ENCODE measurements at regions not wholly inside any gene's neighbourhood (a gene's known extent, or its start where the extent isn't known, plus 50 kb on each side); places are given as distances from the start of the nearest gene placed in this dataset.
A peak's percentile ranks its signal among the peaks of the same experiment; 100 is the strongest.
"Not testable (repeated sequence)": the region's sequence is repeated elsewhere in the genome, so short reads cannot be mapped to it uniquely, and the experiment has no call there.

GRCh38 chr5:99544356-99544755 is 615.5 kb upstream of the CHD1 start:
- DNase-seq (ENCODE audit: insufficient read length, low spot score), result no peak
- TF ChIP-seq, protein P1, sequence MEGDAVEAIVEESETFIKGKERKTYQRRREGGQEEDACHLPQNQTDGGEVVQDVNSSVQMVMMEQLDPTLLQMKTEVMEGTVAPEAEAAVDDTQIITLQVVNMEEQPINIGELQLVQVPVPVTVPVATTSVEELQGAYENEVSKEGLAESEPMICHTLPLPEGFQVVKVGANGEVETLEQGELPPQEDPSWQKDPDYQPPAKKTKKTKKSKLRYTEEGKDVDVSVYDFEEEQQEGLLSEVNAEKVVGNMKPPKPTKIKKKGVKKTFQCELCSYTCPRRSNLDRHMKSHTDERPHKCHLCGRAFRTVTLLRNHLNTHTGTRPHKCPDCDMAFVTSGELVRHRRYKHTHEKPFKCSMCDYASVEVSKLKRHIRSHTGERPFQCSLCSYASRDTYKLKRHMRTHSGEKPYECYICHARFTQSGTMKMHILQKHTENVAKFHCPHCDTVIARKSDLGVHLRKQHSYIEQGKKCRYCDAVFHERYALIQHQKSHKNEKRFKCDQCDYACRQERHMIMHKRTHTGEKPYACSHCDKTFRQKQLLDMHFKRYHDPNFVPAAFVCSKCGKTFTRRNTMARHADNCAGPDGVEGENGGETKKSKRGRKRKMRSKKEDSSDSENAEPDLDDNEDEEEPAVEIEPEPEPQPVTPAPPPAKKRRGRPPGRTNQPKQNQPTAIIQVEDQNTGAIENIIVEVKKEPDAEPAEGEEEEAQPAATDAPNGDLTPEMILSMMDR (IDR thresholded peaks at IDR 0.05; ENCODE audit: insufficient read depth, missing control alignments), result no peak
- FAIRE-seq, result no peak

DNA sequence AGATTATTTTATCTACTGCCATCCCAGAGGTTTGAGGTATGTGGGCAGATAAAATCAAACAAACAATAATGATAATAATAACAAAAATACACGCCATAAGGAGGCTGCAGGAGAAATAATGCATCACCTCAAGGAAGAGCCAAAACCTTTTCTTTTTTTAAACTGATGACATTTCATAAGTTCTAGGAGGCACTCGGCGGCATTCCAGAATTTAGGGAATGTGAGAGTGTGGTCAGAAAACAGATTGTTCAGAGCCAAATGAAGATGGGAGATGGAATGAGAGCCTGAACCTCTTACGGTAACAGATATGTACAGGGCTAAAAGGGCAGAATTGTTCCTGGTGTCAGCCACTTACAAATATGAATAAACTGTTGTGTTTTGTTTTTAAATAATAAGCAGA is 615.0 kb upstream of the CHD1 start:
- TF ChIP-seq, protein P1 (IDR thresholded peaks at IDR 0.05; ENCODE audit: insufficient read depth, missing control alignments), result no peak
- no peak for DNase-seq (ENCODE audit: insufficient read length, low spot score)
- FAIRE-seq, result no peak

DNA sequence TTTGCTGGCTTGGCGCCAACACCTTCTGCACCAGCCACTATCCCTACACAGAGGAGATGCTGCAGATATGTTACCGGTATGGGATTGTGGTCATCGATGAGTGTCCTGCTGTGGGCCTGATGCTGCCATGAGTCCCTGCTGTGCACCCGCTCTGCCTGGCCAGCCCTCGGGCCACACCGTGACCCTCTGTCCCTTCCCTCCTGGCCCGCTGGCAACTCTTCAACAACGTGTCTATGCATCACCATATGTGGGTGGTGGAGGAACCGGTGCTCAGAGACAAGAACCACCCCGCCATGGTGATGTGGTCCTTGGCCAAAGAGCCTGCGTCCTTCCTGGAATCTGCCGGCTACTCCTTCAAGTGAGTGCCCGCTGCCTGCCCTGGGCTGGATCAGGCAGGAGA is 605.4 kb upstream of the CHD1 start:
- not testable (repeated sequence) for DNase-seq (ENCODE audit: insufficient read length, low spot score); FAIRE-seq

GRCh38 chr5:99521666-99522065 is 592.9 kb upstream of the CHD1 start:
- FAIRE-seq; DNase-seq (ENCODE audit: insufficient read length, low spot score): not testable (repeated sequence)

DNA sequence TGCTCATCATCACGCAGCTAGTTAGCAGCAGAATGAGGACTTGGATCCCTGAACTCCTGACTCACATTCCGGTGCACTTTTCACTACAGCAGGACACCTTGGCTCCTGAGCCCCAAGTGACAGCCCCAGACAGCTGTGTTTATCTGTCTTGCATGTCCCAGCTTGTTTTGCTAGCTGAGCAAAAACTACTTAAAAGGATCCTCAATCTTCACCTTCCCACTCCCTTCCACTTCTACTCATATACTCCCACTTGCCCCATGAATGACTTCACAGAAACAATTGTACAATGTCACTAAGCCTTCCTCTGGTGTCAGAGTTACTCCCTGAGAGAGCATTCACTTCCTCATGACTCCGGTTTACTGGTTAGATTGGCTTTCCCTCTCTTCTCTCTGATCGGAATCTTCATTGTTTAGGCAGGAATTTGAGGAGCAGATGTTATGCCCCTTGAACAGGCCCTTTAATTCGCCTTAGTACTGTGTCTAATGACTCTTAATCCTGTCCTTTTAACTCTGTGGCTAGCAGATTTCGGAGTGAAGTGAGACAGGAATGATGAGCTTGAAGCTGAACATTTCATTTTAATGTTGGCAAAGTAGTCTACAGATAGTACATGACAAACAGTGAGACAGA is 587.2 kb upstream of the CHD1 start:
- peak; percentile 97 for FAIRE-seq
- not testable (repeated sequence) for DNase-seq (ENCODE audit: insufficient read length, low spot score)

GRCh38 chr5:99510237-99510866 is 581.5 kb upstream of the CHD1 start:
- not testable (repeated sequence) for DNase-seq (ENCODE audit: insufficient read length, low spot score); FAIRE-seq

DNA sequence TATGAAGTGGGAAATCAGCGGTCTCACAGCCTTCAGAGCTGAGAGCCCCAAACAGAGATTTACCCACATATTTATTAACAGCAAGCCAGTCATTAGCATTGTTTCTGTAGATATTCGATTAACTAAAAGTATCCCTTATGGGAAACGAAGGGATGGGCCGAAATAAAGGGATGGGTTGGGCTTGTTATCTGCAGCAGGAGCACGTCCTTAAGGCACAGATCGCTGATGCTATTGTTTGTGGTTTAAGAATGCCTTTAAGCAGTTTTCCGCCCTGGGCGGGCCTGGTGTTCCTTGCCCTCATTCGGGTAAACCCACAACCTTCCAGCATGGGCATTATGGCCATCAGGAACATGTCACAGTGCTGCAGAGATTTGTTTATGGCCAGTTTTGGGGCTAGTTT is 580.3 kb upstream of the CHD1 start:
- not testable (repeated sequence) for FAIRE-seq; DNase-seq (ENCODE audit: insufficient read length, low spot score)

DNA sequence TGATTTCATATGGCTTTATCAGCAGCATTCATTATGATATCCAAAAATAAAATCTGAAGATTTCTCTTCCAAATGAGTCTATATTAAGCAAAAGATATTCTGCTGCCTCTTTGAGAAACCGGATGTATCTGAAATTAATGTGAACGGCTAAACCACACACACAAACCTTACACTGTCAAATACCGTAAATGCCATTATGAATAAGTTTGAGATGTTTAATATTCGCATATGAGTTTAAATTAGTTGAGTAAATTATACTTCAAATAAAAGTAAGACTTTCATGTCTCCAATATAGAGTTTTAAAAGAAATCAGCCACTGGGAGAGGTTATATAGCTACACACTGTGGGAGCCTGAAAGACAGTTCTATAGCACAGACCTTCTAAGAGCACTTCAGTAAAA is 566.6 kb upstream of the CHD1 start:
- not testable (repeated sequence) for DNase-seq (ENCODE audit: insufficient read length, low spot score); FAIRE-seq

GRCh38 chr5:99478450-99478849 is 549.6 kb upstream of the CHD1 start:
- FAIRE-seq, result peak; percentile 29
- DNase-seq (ENCODE audit: insufficient read length, low spot score), result not testable (repeated sequence)

- not testable (repeated sequence) for DNase-seq (ENCODE audit: insufficient read length, low spot score)
- FAIRE-seq, result peak; percentile 6
These were observed 544.5 kb upstream of the CHD1 start for GRCh38 chr5:99473328-99473727.

DNA sequence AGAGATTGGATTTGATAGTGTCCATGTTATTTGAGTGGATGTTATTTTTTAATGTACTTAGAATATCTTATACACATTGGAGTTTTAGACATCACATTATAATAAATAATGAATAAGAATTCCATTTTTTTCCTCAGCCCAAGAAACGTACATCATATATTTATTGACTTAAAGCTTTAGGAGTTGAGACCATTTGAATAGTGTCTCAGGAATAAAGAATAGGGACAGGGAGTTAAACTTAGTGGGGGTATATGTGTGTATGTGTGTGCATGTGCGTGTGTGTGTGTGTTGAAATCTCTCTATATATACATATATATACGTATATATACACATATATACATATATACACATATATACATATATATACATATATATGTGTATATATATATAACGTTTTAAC is 542.9 kb upstream of the CHD1 start:
- FAIRE-seq; DNase-seq (ENCODE audit: insufficient read length, low spot score): not testable (repeated sequence)

DNA sequence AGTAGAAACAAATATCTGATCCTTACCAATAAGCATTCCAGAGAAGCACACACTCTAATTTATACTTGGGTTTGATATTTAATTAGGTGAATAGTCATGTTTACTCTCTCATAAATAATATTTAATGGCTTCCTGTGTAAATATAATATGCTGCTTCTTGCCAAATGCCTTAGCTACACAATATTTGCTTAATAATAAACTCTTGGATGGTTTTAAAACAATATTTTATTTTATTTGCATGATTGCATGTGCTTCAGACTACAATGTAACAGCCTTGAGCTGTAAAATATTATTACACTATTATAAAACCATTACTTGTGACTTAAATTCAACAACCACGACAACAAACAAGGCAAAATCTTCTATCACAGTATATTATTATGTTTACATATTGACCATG is 542.4 kb upstream of the CHD1 start:
- FAIRE-seq; DNase-seq (ENCODE audit: insufficient read length, low spot score): not testable (repeated sequence)

- DNase-seq (ENCODE audit: insufficient read length, low spot score); FAIRE-seq: not testable (repeated sequence)
These were observed 541.8 kb upstream of the CHD1 start for GRCh38 chr5:99470636-99471035.
